Activated effector memory CD4-positive, alpha-beta T cell treated with Interleukin-2 at 50 U/mL for 16 hours (primary cell): ENCODE measurements at regions not wholly inside any gene's neighbourhood (a gene's known extent, or its start where the extent isn't known, plus 50 kb on each side); places are given as distances from the start of the nearest gene placed in this dataset.

Experiments used
- DNase-seq: peaks from one replicate; pipeline ENCODE4 v3.0.0-alpha.2; 2020

GRCh38 chr6:169854083-169854725 is 102.8 kb downstream of the ERMARD start:
- DNase-seq: no peak

GRCh38 chr6:169853196-169854082 is 102.0 kb downstream of the ERMARD start:
- no peak for DNase-seq

- no peak for DNase-seq
These were observed 101.2 kb downstream of the ERMARD start for GRCh38 chr6:169852504-169853195.

GRCh38 chr6:169851641-169852503 is 100.5 kb downstream of the ERMARD start:
- DNase-seq: no peak

- no peak for DNase-seq
These were observed 99.3 kb downstream of the ERMARD start for GRCh38 chr6:169850746-169851145.

- DNase-seq: no peak
These were observed 98.7 kb downstream of the ERMARD start for GRCh38 chr6:169850154-169850553.

- DNase-seq: no peak
These were observed 98.0 kb downstream of the ERMARD start for GRCh38 chr6:169849396-169849795.

GRCh38 chr6:169848946-169849345 is 97.5 kb downstream of the ERMARD start:
- DNase-seq: no peak

- DNase-seq: no peak
These were observed 96.5 kb downstream of the ERMARD start for GRCh38 chr6:169847901-169848311.

GRCh38 chr6:169847141-169847674 is 95.8 kb downstream of the ERMARD start:
- DNase-seq: no peak

- DNase-seq: no peak
These were observed 95.0 kb downstream of the ERMARD start for GRCh38 chr6:169846286-169847056.

- no peak for DNase-seq
These were observed 94.2 kb downstream of the ERMARD start for GRCh38 chr6:169845426-169846285.

GRCh38 chr6:169844946-169845345 is 93.5 kb downstream of the ERMARD start:
- DNase-seq: no peak

- DNase-seq: no peak
These were observed 92.6 kb downstream of the ERMARD start for GRCh38 chr6:169843991-169844390.

GRCh38 chr6:169843110-169843509 is 91.7 kb downstream of the ERMARD start:
- no peak for DNase-seq

- DNase-seq: no peak
These were observed 90.6 kb downstream of the ERMARD start for GRCh38 chr6:169841907-169842606.

- DNase-seq: no peak
These were observed 89.8 kb downstream of the ERMARD start for GRCh38 chr6:169841251-169841650.

GRCh38 chr6:169839898-169840631 is 88.6 kb downstream of the ERMARD start:
- no peak for DNase-seq

GRCh38 chr6:169839493-169839892 is 88.1 kb downstream of the ERMARD start:
- no peak for DNase-seq
